ENCODE measurements at regions not wholly inside any gene's neighbourhood (a gene's known extent, or its start where the extent isn't known, plus 50 kb on each side); places are given as distances from the start of the nearest gene placed in this dataset.

- TF ChIP-seq CTCF (conservative IDR thresholded peaks at IDR 0.05; ENCODE audit: low read depth in 2 of 2) (no peak), ZNF114 (CRISPR knock-in tag; IDR thresholded peaks at IDR 0.05) (no peak)
Observed at GRCh38 chr9:108743901-108744371, 111.8 kb downstream of the ACTL7B start (continued).

- H3K79me2 ChIP-seq (replicated peaks; ENCODE audit: insufficient read depth): no peaks in the 10 kb centered on the region
- H3F3A ChIP-seq (replicated peaks; ENCODE audit: low read depth): no peaks in the 10 kb centered on the region
- H3K4me3 ChIP-seq: no peak overlapping the region
- H3K27ac ChIP-seq (ENCODE audit: low read depth): no peak overlapping the region
- 0 out of 3 replicates have a peak, but pooled peaks cover 2% of the 10 kb centered on the region for H3K4me1 Mint-ChIP-seq
- no peak overlapping the region for H3K27ac Mint-ChIP-seq
- H2AFZ ChIP-seq: peak overlapping the region; percentile 72; the same call in 1 of the 2 replicates
- H3K4me2 ChIP-seq: no peak overlapping the region
- ATAC-seq (no peak), DNase-seq (ENCODE audit: low spot score) (no peak)
- H3K4me3 Mint-ChIP-seq: no peak overlapping the region
- H3K9me2 ChIP-seq (ENCODE audit: insufficient read depth): peaks cover 4% of the 10 kb centered on the region
- no peaks in the 10 kb centered on the region for H4K20me1 ChIP-seq (replicated peaks; ENCODE audit: insufficient read depth)
- no peaks in the 10 kb centered on the region for H3K27me3 Mint-ChIP-seq (ENCODE audit: insufficient read depth, low read depth, poor library complexity)
- no peaks in the 10 kb centered on the region for H3K27me3 ChIP-seq (ENCODE audit: insufficient read depth)
- no peaks in the 10 kb centered on the region for H3K9me3 Mint-ChIP-seq
- no peaks in the 10 kb centered on the region for H3K4me1 ChIP-seq (ENCODE audit: insufficient read depth)
- H3K36me3 Mint-ChIP-seq (ENCODE audit: low read depth): no peaks in the 10 kb centered on the region
- no peaks in the 10 kb centered on the region for H3K36me3 ChIP-seq (ENCODE audit: insufficient read depth)
- TF ChIP-seq ZNF114 (CRISPR knock-in tag; IDR thresholded peaks at IDR 0.05): no peak
- no peak for TF ChIP-seq JUNB (IDR thresholded peaks at IDR 0.05; ENCODE audit: unreplicated experiment)
- no peak for TF ChIP-seq ETS1 (IDR thresholded peaks at IDR 0.05)
- no peak for TF ChIP-seq CTCF (conservative IDR thresholded peaks at IDR 0.05; ENCODE audit: low read depth in 2 of 2)
- no peak for TF ChIP-seq NANOG (IDR thresholded peaks at IDR 0.05; ENCODE audit: borderline replicate concordance)
- no peak for TF ChIP-seq CREB1 (CRISPR knock-in tag; IDR thresholded peaks at IDR 0.05; ENCODE audit: low read depth)
- no peak for TF ChIP-seq EZH2 (IDR thresholded peaks at IDR 0.05; ENCODE audit: low read depth, unreplicated experiment)
- no peak for TF ChIP-seq ZNF331 (CRISPR knock-in tag; IDR thresholded peaks at IDR 0.05; ENCODE audit: low read depth)
- TF ChIP-seq EZH2phosphoT487 (IDR thresholded peaks at IDR 0.05; ENCODE audit: unreplicated experiment): no peak
- TF ChIP-seq STAT1 (IDR thresholded peaks at IDR 0.05; ENCODE audit: unreplicated experiment): no peak
- no peak for TF ChIP-seq POLR2AphosphoS5 (IDR thresholded peaks at IDR 0.05; ENCODE audit: low read depth)
- TF ChIP-seq REST (IDR thresholded peaks at IDR 0.05; ENCODE audit: unreplicated experiment): no peak
Observed at GRCh38 chr9:108743416-108743815, 112.4 kb downstream of the ACTL7B start.

All from GM23338 (cell line).